ENCODE measurements at regions not wholly inside any gene's neighbourhood (a gene's known extent, or its start where the extent isn't known, plus 50 kb on each side); places are given as distances from the start of the nearest gene placed in this dataset.

DNA sequence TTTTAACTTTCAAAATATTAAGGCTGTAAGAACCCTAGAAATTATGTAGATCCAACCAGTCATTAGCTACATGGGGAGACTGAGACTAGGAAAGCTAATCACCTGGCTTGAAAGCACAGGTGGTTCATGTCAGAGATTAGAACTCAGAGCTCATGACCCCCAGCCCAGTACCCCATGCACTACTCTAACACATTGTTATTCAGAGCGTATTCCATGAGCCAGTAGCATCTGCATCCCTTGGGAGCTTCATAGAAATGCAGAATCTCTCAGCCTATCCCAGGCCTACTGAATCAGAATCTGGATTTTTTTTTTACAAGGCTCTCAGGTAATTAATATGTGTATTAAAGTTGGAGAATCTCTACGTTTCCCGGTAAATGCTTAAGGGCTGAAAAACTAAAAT is 161.7 kb downstream of the BTG1 start:
- no peak for DNase-seq (ENCODE audit: low read depth, low spot score)
- H3K4me1 ChIP-seq (ENCODE audit: control insufficient read depth, insufficient read depth, low read length) = no peaks in the 10 kb centered on the region; the same call in 1 of the 2 replicates
- POLR2A ChIA-PET = no interaction called here

GRCh38 chr12:91982946-91983345 is 162.7 kb downstream of the BTG1 start:
- Histone ChIP-seq H3K9me3 (ENCODE audit: control insufficient read depth, insufficient read depth, low read depth, low read length) (no peaks in the 10 kb centered on the region), H3K27me3 (ENCODE audit: control insufficient read depth, insufficient read depth, low read length) (no peaks in the 10 kb centered on the region), H3K4me1 (ENCODE audit: control insufficient read depth, insufficient read depth, low read length) (no peaks in the 10 kb centered on the region; the same call in 1 of the 2 replicates), H3K36me3 (ENCODE audit: control insufficient read depth, insufficient read depth, low read length) (no peaks in the 10 kb centered on the region), H3K4me3 (ENCODE audit: low read depth in 2 of 2, low read length in 2 of 2) (no peak overlapping the region), H3K27ac (ENCODE audit: low read length) (no peak overlapping the region)
- DNase-seq (ENCODE audit: low read depth, low spot score) (no peak), ATAC-seq (no peak)
- no TSS peak for BruUV-seq (replicated peaks)
- in situ Hi-C loops (cut with HindIII; ENCODE audit: low pct_unique_long_range_greater_than_20kb, low sequenced_read_pairs) (no loop called here), intact Hi-C loops (cut with micrococcal nuclease; ENCODE audit: unreplicated experiment) (no loop called here)
- TF ChIP-seq POLR2AphosphoS5 (IDR thresholded peaks at IDR 0.05; ENCODE audit: low read depth, low read length) = no peak
- TF ChIP-seq TCF7L2 (IDR thresholded peaks at IDR 0.05; ENCODE audit: low read depth, low read length) = no peak
- no peak for TF ChIP-seq SIN3A (IDR thresholded peaks at IDR 0.05; ENCODE audit: borderline replicate concordance, insufficient read depth, low read depth, low read length)
- no peak for TF ChIP-seq CTCF (IDR thresholded peaks at IDR 0.05)
- TF ChIP-seq, protein P1, sequence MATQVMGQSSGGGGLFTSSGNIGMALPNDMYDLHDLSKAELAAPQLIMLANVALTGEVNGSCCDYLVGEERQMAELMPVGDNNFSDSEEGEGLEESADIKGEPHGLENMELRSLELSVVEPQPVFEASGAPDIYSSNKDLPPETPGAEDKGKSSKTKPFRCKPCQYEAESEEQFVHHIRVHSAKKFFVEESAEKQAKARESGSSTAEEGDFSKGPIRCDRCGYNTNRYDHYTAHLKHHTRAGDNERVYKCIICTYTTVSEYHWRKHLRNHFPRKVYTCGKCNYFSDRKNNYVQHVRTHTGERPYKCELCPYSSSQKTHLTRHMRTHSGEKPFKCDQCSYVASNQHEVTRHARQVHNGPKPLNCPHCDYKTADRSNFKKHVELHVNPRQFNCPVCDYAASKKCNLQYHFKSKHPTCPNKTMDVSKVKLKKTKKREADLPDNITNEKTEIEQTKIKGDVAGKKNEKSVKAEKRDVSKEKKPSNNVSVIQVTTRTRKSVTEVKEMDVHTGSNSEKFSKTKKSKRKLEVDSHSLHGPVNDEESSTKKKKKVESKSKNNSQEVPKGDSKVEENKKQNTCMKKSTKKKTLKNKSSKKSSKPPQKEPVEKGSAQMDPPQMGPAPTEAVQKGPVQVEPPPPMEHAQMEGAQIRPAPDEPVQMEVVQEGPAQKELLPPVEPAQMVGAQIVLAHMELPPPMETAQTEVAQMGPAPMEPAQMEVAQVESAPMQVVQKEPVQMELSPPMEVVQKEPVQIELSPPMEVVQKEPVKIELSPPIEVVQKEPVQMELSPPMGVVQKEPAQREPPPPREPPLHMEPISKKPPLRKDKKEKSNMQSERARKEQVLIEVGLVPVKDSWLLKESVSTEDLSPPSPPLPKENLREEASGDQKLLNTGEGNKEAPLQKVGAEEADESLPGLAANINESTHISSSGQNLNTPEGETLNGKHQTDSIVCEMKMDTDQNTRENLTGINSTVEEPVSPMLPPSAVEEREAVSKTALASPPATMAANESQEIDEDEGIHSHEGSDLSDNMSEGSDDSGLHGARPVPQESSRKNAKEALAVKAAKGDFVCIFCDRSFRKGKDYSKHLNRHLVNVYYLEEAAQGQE (IDR thresholded peaks at IDR 0.05; ENCODE audit: insufficient read depth in 1 of 2, low read depth in 2 of 2, low read length in 1 of 2) = no peak
- ChIA-PET CTCF (no interaction called here), POLR2A (no interaction called here)

More for the DNA sequence above, 161.7 kb downstream of the BTG1 start:
- H3K27ac ChIP-seq (ENCODE audit: low read length) = no peak overlapping the region
- TF ChIP-seq TCF7L2 (IDR thresholded peaks at IDR 0.05; ENCODE audit: low read depth, low read length) (no peak), POLR2AphosphoS5 (IDR thresholded peaks at IDR 0.05; ENCODE audit: low read depth, low read length) (no peak), CTCF (IDR thresholded peaks at IDR 0.05) (no peak), SIN3A (IDR thresholded peaks at IDR 0.05; ENCODE audit: borderline replicate concordance, insufficient read depth, low read depth, low read length) (no peak)
- TF ChIP-seq, protein P1 (IDR thresholded peaks at IDR 0.05; ENCODE audit: insufficient read depth in 1 of 2, low read depth in 2 of 2, low read length in 1 of 2) = no peak
- H3K27me3 ChIP-seq (ENCODE audit: control insufficient read depth, insufficient read depth, low read length) = no peaks in the 10 kb centered on the region
- CTCF ChIA-PET = no interaction called here
- in situ Hi-C loops (cut with HindIII; ENCODE audit: low pct_unique_long_range_greater_than_20kb, low sequenced_read_pairs) (no loop called here), intact Hi-C loops (cut with micrococcal nuclease; ENCODE audit: unreplicated experiment) (no loop called here)
- H3K36me3 ChIP-seq (ENCODE audit: control insufficient read depth, insufficient read depth, low read length) = no peaks in the 10 kb centered on the region
- no peak overlapping the region for H3K4me3 ChIP-seq (ENCODE audit: low read depth in 2 of 2, low read length in 2 of 2)
- BruUV-seq (replicated peaks) = no TSS peak
- no peaks in the 10 kb centered on the region for H3K9me3 ChIP-seq (ENCODE audit: control insufficient read depth, insufficient read depth, low read depth, low read length)
- ATAC-seq = no peak
